ENCODE measurements at regions not wholly inside any gene's neighbourhood (a gene's known extent, or its start where the extent isn't known, plus 50 kb on each side); places are given as distances from the start of the nearest gene placed in this dataset.

GRCh38 chr10:110433740-110434139, 64.0 kb upstream of the DUSP5 start:
- 88% methylated on average over 8 of the region's 9 CpGs for WGBS (ENCODE audit: low lambda C conversion rate)
- Histone ChIP-seq H3K4me1 (ENCODE audit: control insufficient read depth in 1 of 2, insufficient read depth in 2 of 2, low read depth in 1 of 2, low read length in 1 of 2) (no peaks in the 10 kb centered on the region; a peak in 1 of 4 replicates), H3K9me2 (no peaks in the 10 kb centered on the region), H3F3A (replicated peaks; ENCODE audit: insufficient read depth) (no peaks in the 10 kb centered on the region), H4K20me1 (ENCODE audit: insufficient read depth) (no peaks in the 10 kb centered on the region), H3K9ac (no peak overlapping the region), H3K27ac (ENCODE audit: low read depth in 2 of 2, low read length in 1 of 2) (no peak overlapping the region), H3K4me2 (no peak overlapping the region), H2AFZ (ENCODE audit: low read depth) (no peak overlapping the region), H3K36me3 (replicated peaks in 1 of 2; ENCODE audit: control insufficient read depth in 1 of 2, insufficient read depth in 2 of 2, low read length in 1 of 2) (no peaks in the 10 kb centered on the region), H3K79me2 (ENCODE audit: insufficient read depth) (no peaks in the 10 kb centered on the region), H3K4me3 (ENCODE audit: low read depth in 2 of 2, low read length in 1 of 2) (no peak overlapping the region), H3K27me3 (ENCODE audit: insufficient read depth) (no peaks in the 10 kb centered on the region), H3K9me3 (no peaks in the 10 kb centered on the region)
- no peak for DNase-seq
- CTCF ChIA-PET, result no interaction called here
- TF ChIP-seq ZBTB33 (IDR thresholded peaks at IDR 0.05; ENCODE audit: borderline replicate concordance, low read depth), result no peak
- no peak for TF ChIP-seq CHD2 (IDR thresholded peaks at IDR 0.05; ENCODE audit: low read length, partially characterized antibody)
- TF ChIP-seq MEF2A (IDR thresholded peaks at IDR 0.05; ENCODE audit: borderline replicate concordance, low read depth), result no peak
- TF ChIP-seq PBX3 (IDR thresholded peaks at IDR 0.05), result no peak
- TF ChIP-seq RXRA (IDR thresholded peaks at IDR 0.05; ENCODE audit: borderline replicate concordance, low read depth), result no peak
- no peak for TF ChIP-seq RAD21 (IDR thresholded peaks at IDR 0.05; ENCODE audit: low read length)
- TF ChIP-seq GATA2 (CRISPR knock-in tag; IDR thresholded peaks at IDR 0.05), result no peak
- TF ChIP-seq NRF1 (IDR thresholded peaks at IDR 0.05; ENCODE audit: low read depth, low read length), result no peak
- no peak for TF ChIP-seq SIN3A (IDR thresholded peaks at IDR 0.05; ENCODE audit: borderline replicate concordance, low read depth, low read length)
- no peak for TF ChIP-seq USF1 (IDR thresholded peaks at IDR 0.05; ENCODE audit: borderline replicate concordance, low read depth)
- TF ChIP-seq EP300 (IDR thresholded peaks at IDR 0.05; ENCODE audit: borderline replicate concordance in 1 of 2, low read depth in 1 of 2, low read length in 1 of 2), result no peak
- no peak for TF ChIP-seq FOXM1 (IDR thresholded peaks at IDR 0.05; ENCODE audit: low read depth)
- no peak for TF ChIP-seq CTCF (IDR thresholded peaks at IDR 0.05)
- no peak for TF ChIP-seq YY1 (IDR thresholded peaks at IDR 0.05; ENCODE audit: low read depth)
- TF ChIP-seq TAF1 (IDR thresholded peaks at IDR 0.05; ENCODE audit: borderline replicate concordance, low read depth, low read length), result no peak
- POLR2A ChIA-PET, result no interaction called here
